GM19043 (cell line): ENCODE measurements at regions not wholly inside any gene's neighbourhood (a gene's known extent, or its start where the extent isn't known, plus 50 kb on each side); places are given as distances from the start of the nearest gene placed in this dataset.
"Not testable (repeated sequence)": the region's sequence is repeated elsewhere in the genome, so short reads cannot be mapped to it uniquely, and the experiment has no call there.

Experiments used
- ATAC-seq: cut with Tn5 transposase; IDR thresholded peaks from one replicate; pipeline ENCODE4 v1.9.1; 2021; ENCODE audit warnings: low read depth; ENCODE audit not compliant: unreplicated experiment

DNA sequence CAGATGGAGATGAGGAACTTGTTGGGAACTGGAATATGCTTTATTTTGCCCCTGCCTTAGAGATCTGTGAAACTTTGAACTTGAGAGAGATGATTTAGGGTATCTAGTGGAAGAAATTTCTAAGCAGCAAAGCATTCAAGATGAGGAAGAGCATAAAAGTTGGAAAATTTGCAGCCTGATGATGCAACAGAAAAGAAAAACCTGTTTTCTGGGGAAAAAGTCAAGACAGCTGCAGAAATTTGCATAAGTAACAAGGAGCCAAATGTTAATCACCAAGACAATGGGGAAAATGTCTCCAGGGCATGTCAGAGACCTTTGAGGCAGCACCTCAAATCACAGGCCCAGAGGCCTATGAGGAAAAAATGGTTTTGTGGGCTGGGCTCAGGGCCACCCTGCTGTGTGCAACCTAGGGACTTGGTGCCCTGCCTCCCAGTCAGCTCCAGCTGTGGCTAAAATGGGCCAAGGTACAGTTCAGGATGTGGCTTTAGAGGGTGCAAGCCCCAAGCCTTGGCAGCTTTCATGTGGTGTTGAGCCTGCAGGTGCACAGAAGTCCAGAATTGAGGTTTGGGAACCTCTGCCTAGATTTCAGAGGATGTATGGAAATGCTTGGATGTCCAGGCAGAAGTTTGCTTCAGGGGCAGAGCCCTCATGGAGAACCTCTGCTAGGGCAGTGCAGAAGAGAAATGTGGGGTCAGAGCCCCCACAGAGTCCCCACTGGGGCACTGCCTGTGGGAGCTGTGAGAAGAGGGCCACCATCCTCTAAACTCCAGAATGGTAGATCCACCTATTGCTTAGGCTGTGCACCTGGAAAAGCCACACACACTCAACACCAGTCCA is 136.3 kb upstream of the RAB4A start:
- not testable (repeated sequence) for ATAC-seq

- no peak for ATAC-seq
Observed at GRCh38 chr1:229135773-229136172, 135.1 kb upstream of the RAB4A start.

DNA sequence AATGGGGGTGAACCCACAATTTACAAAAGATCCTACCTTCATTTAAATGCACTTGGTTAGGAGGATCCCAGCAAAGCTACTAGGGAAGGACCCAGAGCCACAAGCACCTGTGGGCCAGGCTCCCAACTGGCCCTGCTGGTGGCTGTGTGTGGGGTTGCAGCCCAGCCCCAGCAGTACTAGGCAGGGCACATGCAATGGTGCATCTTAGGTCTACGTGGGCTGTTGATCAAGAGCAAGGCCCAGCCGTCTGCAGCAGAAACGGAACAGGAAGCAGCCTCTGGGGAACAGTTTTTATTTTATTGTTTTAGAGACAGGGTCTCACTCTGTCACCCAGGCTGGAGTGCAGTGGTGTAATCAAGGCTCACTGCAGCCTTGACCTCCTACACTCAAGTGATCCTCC is 134.1 kb upstream of the RAB4A start:
- no peak for ATAC-seq

DNA sequence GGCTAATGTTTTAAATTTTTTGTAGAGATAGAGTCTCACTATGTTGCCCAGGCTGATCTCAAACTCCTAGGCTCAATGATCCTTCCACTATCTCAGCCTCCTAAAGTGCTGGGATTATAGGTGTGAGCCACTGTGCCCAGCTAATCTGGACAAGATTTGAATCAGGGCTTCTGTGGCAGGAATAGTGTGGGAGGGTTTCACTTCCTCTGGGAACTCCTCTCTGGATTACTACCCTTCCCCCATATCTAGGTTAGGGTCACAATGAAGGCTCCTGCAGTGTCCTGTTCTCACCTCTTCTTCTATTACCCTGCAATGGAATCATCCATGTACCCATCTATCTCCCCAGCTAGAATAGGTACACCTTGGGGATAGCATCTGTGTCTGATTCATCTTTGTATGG is 133.6 kb upstream of the RAB4A start:
- ATAC-seq = no peak

GRCh38 chr1:229138058-229138457 is 132.9 kb upstream of the RAB4A start:
- ATAC-seq = no peak

- ATAC-seq = no peak
Observed at GRCh38 chr1:229139331-229140118, 131.4 kb upstream of the RAB4A start.

DNA sequence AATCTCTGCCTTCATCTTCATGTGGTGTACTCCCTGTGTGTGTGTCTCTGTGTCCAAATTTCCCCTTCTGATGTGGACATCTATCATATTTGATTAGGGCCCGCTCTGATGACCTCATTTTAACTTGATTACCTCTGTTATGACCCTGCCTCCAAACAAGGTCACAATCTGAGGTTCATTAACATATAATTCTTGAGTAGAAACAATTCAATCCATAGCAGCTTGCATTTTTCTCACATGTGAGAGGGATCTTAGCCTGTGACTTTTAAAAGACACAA is 130.9 kb upstream of the RAB4A start:
- no peak for ATAC-seq

DNA sequence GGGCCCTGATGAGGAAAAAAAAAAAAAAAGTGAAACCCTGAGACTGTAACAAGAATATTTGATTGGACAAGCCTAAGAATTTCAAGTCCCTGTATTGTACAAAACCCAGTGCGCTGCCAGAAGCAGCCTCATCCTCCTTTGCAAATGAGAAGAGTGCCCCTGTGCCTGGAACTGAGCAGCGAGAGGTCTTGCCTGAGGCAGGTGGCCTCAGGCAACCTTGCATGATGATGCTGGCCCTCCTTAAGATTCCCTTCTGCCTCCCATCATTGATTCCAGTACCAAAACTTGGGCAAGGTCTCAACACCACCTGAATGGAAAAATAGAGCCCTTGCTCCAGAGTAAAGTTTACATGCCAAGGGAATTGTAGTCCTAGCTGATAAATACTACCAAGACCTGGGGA is 129.6 kb upstream of the RAB4A start:
- ATAC-seq = no peak

DNA sequence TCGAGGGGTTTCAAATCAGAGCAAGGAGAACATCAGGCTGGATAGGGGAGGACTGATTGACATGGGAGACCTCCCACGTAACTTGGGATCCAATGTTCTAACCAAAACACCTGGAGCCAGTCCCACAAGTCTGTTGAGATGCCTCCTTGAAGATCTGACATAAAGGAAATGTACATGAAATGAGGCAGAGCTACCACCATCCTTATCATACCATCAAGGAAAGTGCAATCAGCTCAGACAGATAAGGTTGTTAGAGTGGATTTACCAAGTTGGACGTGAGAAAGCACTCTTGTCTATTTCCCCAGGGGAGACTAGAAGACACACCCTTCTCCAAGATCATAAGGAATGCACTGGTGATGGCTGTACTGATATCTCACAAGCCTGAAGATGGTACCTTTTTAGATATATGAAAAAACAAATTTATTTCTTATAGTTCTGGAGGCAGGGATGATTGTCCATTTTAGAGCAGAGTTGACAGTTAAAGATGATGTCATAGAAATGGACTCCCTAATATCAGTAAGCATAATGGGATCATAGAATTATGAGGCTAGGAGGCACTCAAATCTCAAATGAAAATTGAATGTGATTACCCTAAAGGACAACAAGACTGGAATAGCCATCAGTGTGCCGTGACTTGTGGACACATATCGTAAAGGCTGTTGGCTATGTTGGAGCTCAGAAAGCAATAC is 129.1 kb upstream of the RAB4A start:
- ATAC-seq = no peak

- ATAC-seq = no peak
Observed at GRCh38 chr1:229142471-229142870, 128.4 kb upstream of the RAB4A start.

DNA sequence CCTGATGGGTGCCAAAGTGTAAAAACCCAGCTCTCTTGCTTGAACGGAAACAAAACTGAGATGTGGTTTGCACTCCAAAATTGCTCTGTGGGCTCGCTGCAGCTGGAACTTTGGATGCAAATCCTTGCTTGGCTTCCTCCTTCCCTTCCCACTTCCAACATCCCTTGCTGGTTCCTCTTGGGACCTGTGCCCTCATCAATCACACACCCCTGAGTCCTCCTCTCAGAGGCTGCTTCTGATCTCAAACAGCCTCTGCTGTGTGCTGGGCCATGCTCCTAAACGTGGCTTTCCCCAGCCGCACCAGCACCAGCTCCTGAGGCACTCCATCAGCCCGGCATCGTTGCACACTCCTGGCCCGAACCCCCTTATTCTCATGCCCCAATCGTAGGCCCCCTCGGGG is 124.3 kb upstream of the RAB4A start:
- no peak for ATAC-seq

DNA sequence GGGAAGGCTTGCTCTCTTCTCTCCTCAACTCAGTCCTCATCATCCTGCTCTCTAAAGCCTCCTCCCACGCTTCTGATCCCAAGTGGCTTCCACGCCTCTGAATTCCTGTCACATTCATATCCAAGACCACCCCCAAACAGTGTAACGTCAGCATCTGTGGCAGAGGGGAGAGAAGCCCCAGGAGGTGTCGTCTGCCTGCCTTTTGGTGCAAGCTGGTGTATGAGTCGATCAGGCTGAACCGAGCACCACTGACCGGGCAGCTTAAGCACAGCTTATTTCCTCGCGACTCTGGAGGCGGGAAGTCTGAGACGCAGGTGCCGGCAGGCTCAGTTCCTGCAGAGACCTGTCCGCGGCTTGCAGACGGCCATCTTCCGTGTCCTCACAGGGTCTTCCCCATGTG is 123.8 kb upstream of the RAB4A start:
- ATAC-seq = no peak

- ATAC-seq = no peak
Observed at GRCh38 chr1:229148041-229148671, 122.8 kb upstream of the RAB4A start.

- ATAC-seq = no peak
Observed at GRCh38 chr1:229148743-229149142, 122.2 kb upstream of the RAB4A start.

DNA sequence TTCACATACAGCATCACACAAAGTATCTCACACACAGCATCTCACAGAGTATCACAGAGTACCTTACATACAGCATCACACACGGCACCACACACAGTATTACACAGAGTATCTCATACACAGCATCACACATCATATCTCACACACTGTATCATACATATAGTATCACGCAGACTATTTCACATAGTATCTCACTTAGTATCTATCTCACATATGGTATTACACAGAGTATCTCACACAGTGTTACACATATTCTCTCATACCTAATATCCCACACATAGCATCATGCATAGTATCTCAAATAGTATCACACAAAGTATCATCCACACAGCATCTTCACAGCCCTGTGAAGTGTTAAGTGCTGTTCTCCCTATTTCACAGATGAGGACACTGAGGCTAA is 121.5 kb upstream of the RAB4A start:
- no peak for ATAC-seq

GRCh38 chr1:229150518-229150917 is 120.4 kb upstream of the RAB4A start:
- ATAC-seq = no peak

DNA sequence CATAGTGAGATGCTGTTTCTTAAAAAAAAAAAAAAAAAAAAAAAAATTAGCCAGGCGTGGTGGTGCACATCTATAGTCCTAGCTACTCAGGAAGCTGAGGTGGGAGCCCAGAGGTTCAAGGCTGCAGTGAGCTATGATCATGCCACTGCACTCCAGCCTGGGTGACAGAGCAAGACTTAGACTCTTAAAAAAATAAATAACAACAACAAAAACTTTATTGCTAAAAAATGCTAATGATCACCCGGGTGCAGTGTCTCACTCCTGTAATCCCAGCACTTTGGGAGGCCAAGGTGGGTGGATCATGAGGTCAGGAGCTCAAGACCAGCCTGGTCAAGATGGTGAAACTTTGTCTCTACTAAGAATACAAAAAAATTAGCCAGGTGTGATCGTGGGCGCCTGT is 119.5 kb upstream of the RAB4A start:
- ATAC-seq = not testable (repeated sequence)

DNA sequence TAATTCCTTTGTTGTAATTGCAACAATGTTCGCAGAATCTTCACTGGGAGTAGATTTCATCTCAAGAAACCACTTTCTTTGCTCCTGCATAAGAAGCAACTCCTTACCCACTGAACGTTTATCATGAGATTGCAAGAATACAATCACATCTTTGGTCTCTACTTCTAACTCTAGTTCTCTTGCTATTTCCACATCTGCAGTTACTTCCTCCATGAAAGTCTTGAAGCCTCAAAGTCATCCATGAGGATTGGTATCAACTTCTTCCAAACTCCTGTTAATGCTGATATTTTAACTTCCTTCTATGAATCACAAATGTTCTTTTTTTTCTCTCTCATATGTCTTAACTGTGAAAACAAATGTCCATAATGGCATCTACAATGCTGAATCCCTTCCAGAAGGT is 118.6 kb upstream of the RAB4A start:
- no peak for ATAC-seq

GRCh38 chr1:229153955-229154548 is 116.9 kb upstream of the RAB4A start:
- ATAC-seq = no peak

GRCh38 chr1:229154811-229155210 is 116.1 kb upstream of the RAB4A start:
- ATAC-seq = no peak

DNA sequence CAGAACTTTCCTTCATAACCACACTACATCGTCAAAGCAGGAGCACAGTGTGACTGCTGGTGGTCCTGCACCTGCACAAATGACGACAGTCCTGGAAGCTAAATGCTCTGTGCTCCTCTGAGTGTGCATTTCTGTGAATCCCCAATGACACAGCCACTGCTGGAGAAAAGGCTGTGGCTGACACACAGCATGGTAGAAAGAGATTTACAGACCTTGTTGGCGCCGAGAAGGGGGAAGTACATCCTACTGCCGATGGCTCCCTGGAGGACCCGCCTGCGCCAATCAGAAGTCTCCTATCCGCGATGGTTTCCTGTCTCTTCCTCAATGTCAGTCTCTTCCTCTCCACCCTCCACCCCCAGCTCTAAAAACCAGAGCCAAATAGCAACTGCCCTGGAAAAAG is 115.4 kb upstream of the RAB4A start:
- ATAC-seq = no peak
